HepG2 (cell line): ENCODE measurements at regions not wholly inside any gene's neighbourhood (a gene's known extent, or its start where the extent isn't known, plus 50 kb on each side); places are given as distances from the start of the nearest gene placed in this dataset.

Source experiments
- MAFF ChIP-seq: IDR thresholded peaks from 2 replicates; pipeline ENCODE4 v1.6.1; 2011; ENCODE audit warnings: low read depth, low read length, improper control_type of control experiment
- MEF2D ChIP-seq: sonication (generic); formaldehyde crosslinking; IDR thresholded peaks from 2 replicates; pipeline ENCODE4 v1.5.1; 2020; ENCODE audit warnings: mild to moderate bottlenecking, missing genetic modification reagents
- ZNF207 ChIP-seq: fragments of 450-650 bp; IDR thresholded peaks from 2 replicates; pipeline ENCODE4 v1.6.1; 2016; ENCODE audit warnings: antibody characterized with exemption, borderline replicate concordance
- TF ChIP-seq, protein P1 (sequence below): sonication (generic); formaldehyde crosslinking; IDR thresholded peaks from 2 replicates; pipeline ENCODE4 v1.5.0; 2020; ENCODE audit warnings: mild to moderate bottlenecking, missing genetic modification reagents, moderate library complexity
- TF ChIP-seq, protein P2 (sequence below): sonication (generic); formaldehyde crosslinking; IDR thresholded peaks from 2 replicates; pipeline ENCODE4 v1.4.0; 2020; ENCODE audit warnings: missing genetic modification reagents
- TF ChIP-seq, protein P3 (sequence below): sonication (generic); formaldehyde crosslinking; IDR thresholded peaks from 2 replicates; pipeline ENCODE4 v1.5.0; 2020; ENCODE audit warnings: mild to moderate bottlenecking, missing genetic modification reagents

DNA sequence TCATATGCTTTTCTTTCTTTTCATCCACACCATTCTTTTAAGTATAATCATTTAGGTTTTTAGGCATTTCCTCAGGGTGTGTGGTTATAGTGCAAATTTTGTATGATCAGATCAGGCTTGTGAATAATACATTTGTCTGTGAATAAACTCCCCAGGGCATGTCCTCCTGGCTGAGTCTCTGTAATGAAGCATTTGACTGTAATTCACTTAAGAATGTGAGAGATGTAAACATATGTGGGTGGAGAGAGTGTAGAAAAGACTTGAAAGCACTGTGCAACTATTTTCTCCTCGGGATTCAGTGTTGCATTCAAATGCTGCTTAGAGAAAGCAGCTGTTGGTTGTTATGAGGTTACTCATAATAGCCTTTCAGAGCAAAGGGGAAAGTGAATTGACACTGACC lies 996.5 kb downstream of the TUSC7 start:
- TF ChIP-seq, protein P1, sequence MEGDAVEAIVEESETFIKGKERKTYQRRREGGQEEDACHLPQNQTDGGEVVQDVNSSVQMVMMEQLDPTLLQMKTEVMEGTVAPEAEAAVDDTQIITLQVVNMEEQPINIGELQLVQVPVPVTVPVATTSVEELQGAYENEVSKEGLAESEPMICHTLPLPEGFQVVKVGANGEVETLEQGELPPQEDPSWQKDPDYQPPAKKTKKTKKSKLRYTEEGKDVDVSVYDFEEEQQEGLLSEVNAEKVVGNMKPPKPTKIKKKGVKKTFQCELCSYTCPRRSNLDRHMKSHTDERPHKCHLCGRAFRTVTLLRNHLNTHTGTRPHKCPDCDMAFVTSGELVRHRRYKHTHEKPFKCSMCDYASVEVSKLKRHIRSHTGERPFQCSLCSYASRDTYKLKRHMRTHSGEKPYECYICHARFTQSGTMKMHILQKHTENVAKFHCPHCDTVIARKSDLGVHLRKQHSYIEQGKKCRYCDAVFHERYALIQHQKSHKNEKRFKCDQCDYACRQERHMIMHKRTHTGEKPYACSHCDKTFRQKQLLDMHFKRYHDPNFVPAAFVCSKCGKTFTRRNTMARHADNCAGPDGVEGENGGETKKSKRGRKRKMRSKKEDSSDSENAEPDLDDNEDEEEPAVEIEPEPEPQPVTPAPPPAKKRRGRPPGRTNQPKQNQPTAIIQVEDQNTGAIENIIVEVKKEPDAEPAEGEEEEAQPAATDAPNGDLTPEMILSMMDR (CRISPR knock-in tag): no peak
- TF ChIP-seq ZNF207: no peak
- TF ChIP-seq, protein P2, sequence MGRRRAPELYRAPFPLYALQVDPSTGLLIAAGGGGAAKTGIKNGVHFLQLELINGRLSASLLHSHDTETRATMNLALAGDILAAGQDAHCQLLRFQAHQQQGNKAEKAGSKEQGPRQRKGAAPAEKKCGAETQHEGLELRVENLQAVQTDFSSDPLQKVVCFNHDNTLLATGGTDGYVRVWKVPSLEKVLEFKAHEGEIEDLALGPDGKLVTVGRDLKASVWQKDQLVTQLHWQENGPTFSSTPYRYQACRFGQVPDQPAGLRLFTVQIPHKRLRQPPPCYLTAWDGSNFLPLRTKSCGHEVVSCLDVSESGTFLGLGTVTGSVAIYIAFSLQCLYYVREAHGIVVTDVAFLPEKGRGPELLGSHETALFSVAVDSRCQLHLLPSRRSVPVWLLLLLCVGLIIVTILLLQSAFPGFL: no peak
- TF ChIP-seq, protein P3, sequence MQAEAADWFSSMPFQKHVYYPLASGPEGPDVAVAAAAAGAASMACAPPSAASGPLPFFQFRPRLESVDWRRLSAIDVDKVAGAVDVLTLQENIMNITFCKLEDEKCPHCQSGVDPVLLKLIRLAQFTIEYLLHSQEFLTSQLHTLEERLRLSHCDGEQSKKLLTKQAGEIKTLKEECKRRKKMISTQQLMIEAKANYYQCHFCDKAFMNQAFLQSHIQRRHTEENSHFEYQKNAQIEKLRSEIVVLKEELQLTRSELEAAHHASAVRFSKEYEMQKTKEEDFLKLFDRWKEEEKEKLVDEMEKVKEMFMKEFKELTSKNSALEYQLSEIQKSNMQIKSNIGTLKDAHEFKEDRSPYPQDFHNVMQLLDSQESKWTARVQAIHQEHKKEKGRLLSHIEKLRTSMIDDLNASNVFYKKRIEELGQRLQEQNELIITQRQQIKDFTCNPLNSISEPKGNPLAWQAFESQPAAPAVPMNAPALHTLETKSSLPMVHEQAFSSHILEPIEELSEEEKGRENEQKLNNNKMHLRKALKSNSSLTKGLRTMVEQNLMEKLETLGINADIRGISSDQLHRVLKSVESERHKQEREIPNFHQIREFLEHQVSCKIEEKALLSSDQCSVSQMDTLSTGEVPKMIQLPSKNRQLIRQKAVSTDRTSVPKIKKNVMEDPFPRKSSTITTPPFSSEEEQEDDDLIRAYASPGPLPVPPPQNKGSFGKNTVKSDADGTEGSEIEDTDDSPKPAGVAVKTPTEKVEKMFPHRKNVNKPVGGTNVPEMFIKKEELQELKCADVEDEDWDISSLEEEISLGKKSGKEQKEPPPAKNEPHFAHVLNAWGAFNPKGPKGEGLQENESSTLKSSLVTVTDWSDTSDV (CRISPR knock-in tag): no peak
- TF ChIP-seq MEF2D (CRISPR knock-in tag): no peak
- no peak for TF ChIP-seq MAFF
